Spleen (tissue), 7 donors: ENCODE measurements at regions not wholly inside any gene's neighbourhood (a gene's known extent, or its start where the extent isn't known, plus 50 kb on each side); places are given as distances from the start of the nearest gene placed in this dataset.

ENCODE experiments used
- CTCF ChIP-seq, 11 experiments: fragments of 200-600 bp in 7 of 11; fragments of 450-650 bp in 4 of 11; sonication (generic) in 4 of 11; IDR thresholded peaks in 8 of 11; conservative IDR thresholded peaks in 3 of 11; 1 replicate in 7 of 11; 2 replicates in 4 of 11; pipeline versions ENCODE4 v1.4.0 to v1.8.0; 2016 to 2021; ENCODE audit warnings: antibody characterized with exemption in 11 of 11, inconsistent platforms in 4 of 11, mild to moderate bottlenecking in 1 of 11
- POLR2A ChIP-seq, 3 donors: fragments of 450-650 bp; IDR thresholded peaks; one replicate each; pipeline ENCODE4 v1.5.1; 2017; ENCODE audit warnings: antibody characterized with exemption in 3 of 3, mild to moderate bottlenecking in 1 of 3
- POLR2AphosphoS5 ChIP-seq, 3 donors: sonication (generic); formaldehyde crosslinking; IDR thresholded peaks; one replicate each; pipeline ENCODE4 v1.5.1; 2017; ENCODE audit warnings: antibody characterized with exemption in 3 of 3
- donor health status: DM: no; HTN: no; CAD: no; lungs with moderate emphysema.
- donor health status: DM: no; HTN: no; CAD: no.
- donor health status: DM: no; HTN: no; CAD: no.

- TF ChIP-seq POLR2A (IDR thresholded peaks at IDR 0.05) (no peak), POLR2AphosphoS5 (IDR thresholded peaks at IDR 0.05) (no peak), CTCF (IDR thresholded peaks at IDR 0.05 in 8 of 11, conservative IDR thresholded peaks at IDR 0.05 in 3 of 11) (no peak)
Observed at GRCh38 chr18:24924066-24924716, 427.8 kb downstream of the ZNF521 start.
